Suprapubic skin (tissue), 4 donors: ENCODE measurements at regions not wholly inside any gene's neighbourhood (a gene's known extent, or its start where the extent isn't known, plus 50 kb on each side); places are given as distances from the start of the nearest gene placed in this dataset.

Experiments used
- DNase-seq, 2 donors: peaks; one replicate each; pipeline ENCODE4 v3.0.0-alpha.2; 2019; ENCODE audit warnings: low spot score in 2 of 2
- H3K27ac ChIP-seq: fragments of 200-600 bp; sonication (generic); one replicate; pipeline ENCODE4 v1.5.1; 2019
- H3K27me3 ChIP-seq: fragments of 200-600 bp; sonication (generic); one replicate; pipeline ENCODE4 v1.5.1; 2019
- H3K36me3 ChIP-seq: fragments of 200-600 bp; sonication (generic); one replicate; pipeline ENCODE4 v1.5.1; 2019
- H3K4me1 ChIP-seq: fragments of 200-600 bp; sonication (generic); one replicate; pipeline ENCODE4 v1.5.1; 2019
- H3K4me3 ChIP-seq: fragments of 200-600 bp; sonication (generic); one replicate; pipeline ENCODE4 v1.5.1; 2019; ENCODE audit warnings: mild to moderate bottlenecking
- H3K9me3 ChIP-seq: fragments of 200-600 bp; sonication (generic); one replicate; pipeline ENCODE4 v1.5.1; 2019
- EP300 ChIP-seq: sonication (generic); formaldehyde crosslinking; IDR thresholded peaks from one replicate; pipeline ENCODE4 v1.6.1; 2017; ENCODE audit warnings: antibody characterized with exemption
- POLR2A ChIP-seq, 2 donors: fragments of 450-650 bp; IDR thresholded peaks; one replicate each; pipeline ENCODE4 v1.6.1; 2017; ENCODE audit warnings: antibody characterized with exemption in 2 of 2, mild to moderate bottlenecking in 2 of 2, moderate library complexity in 2 of 2
- POLR2AphosphoS5 ChIP-seq, 3 donors: sonication (generic); formaldehyde crosslinking; IDR thresholded peaks; one replicate each; pipeline ENCODE4 v1.6.1; 2017; ENCODE audit warnings: antibody characterized with exemption in 3 of 3
- WGBS: methylation state at CpG from one replicate; pipeline ENCODE4 v1.1.5; 2018; 5-methylcytosine and 5-hydroxymethylcytosine counted together
- TF ChIP-seq, protein P1 (sequence below), 2 donors: fragments of 200-600 bp in 1 of 2; fragments of 450-650 bp in 1 of 2; sonication (generic) in 1 of 2; IDR thresholded peaks; one replicate each; pipeline ENCODE4 v1.5.1; 2016 to 2019; ENCODE audit warnings: antibody characterized with exemption in 2 of 2, mild to moderate bottlenecking in 1 of 2, moderate library complexity in 1 of 2

DNA sequence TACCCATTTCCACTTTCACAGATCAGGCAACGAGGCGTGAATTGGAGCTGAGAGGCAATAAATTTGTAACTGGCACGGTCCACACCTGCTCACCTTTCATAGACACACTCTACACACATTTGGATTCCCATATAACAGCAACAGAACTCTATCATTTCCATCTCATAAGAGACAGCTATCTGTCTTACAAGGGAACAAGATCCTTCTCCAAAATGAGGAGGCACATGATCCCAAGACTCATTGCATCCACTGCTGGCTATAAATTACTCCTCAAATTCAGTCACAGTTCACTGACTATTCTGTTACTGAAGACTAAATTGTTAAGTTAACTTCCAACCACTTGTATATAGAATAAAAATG is 342.8 kb downstream of the MATN1 start:
- peaks cover 20% of the 10 kb centered on the region for H3K4me1 ChIP-seq
- TF ChIP-seq POLR2A (IDR thresholded peaks at IDR 0.05) = no peak
- TF ChIP-seq POLR2AphosphoS5 (IDR thresholded peaks at IDR 0.05) = no peak
- no peak for TF ChIP-seq EP300
- TF ChIP-seq, protein P1, sequence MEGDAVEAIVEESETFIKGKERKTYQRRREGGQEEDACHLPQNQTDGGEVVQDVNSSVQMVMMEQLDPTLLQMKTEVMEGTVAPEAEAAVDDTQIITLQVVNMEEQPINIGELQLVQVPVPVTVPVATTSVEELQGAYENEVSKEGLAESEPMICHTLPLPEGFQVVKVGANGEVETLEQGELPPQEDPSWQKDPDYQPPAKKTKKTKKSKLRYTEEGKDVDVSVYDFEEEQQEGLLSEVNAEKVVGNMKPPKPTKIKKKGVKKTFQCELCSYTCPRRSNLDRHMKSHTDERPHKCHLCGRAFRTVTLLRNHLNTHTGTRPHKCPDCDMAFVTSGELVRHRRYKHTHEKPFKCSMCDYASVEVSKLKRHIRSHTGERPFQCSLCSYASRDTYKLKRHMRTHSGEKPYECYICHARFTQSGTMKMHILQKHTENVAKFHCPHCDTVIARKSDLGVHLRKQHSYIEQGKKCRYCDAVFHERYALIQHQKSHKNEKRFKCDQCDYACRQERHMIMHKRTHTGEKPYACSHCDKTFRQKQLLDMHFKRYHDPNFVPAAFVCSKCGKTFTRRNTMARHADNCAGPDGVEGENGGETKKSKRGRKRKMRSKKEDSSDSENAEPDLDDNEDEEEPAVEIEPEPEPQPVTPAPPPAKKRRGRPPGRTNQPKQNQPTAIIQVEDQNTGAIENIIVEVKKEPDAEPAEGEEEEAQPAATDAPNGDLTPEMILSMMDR (IDR thresholded peaks at IDR 0.05) = no peak
- peaks cover 11% of the 10 kb centered on the region for H3K27me3 ChIP-seq
- 0% methylated on average over 3 of the region's 3 CpGs for WGBS
- DNase-seq = no peak
- no peaks in the 10 kb centered on the region for H3K9me3 ChIP-seq
- H3K36me3 ChIP-seq = no peaks in the 10 kb centered on the region
- H3K4me3 ChIP-seq = no peak overlapping the region
- no peak overlapping the region for H3K27ac ChIP-seq

DNA sequence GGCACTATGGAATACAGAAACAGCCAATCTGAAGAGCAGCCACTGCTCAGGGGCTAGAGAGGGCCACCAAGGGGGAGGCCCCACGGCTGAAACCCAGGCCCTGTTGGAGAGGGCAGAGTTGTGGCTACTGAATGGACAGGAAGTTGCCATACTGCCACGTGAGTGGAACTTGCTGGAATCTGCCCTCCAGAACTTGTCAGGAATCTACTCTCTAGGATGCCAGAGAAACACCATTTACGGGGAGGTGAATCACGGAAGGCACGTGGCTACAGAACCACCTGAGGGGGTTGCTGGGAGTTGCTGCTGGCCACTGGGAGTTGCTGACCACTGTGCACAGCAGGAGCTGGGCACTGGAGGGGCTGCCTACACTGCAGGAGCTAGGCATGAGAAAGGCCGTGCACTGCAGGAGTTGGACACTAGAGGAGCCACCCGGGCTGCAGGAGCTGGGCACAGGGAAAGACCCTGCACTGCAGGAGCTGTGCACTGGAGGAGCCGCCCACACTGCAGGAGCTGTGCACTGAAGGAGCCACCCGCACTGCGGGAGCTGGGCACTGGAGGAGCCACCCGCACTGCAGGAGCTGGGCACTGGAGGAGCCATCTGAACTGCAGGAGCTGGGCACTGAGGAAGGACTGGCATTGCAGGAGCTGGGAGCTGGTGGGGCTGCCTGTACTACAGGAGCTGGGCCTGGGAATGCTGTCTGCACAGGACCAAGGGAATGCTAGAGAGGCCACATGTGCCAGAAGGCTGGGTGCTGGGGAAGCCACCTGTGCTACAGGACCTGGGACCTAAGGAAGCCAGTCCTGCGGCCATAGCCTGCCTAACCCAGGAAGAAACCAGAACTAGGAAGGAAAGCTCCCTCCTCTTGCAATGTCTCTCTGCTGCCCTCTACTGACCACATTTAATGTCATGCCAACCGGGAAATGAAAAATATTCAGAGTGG is 343.4 kb downstream of the MATN1 start:
- Histone ChIP-seq H3K27me3 (peaks cover 6% of the 10 kb centered on the region), H3K27ac (no peak overlapping the region), H3K9me3 (no peaks in the 10 kb centered on the region), H3K4me1 (peaks cover 20% of the 10 kb centered on the region), H3K36me3 (no peaks in the 10 kb centered on the region), H3K4me3 (no peak overlapping the region)
- no peak for TF ChIP-seq EP300
- TF ChIP-seq, protein P1 (IDR thresholded peaks at IDR 0.05) = peak; percentile 55 to 82
- DNase-seq = peak; percentile 63 to 70
- WGBS = 33% methylated on average over 8 of the region's 13 CpGs

DNA sequence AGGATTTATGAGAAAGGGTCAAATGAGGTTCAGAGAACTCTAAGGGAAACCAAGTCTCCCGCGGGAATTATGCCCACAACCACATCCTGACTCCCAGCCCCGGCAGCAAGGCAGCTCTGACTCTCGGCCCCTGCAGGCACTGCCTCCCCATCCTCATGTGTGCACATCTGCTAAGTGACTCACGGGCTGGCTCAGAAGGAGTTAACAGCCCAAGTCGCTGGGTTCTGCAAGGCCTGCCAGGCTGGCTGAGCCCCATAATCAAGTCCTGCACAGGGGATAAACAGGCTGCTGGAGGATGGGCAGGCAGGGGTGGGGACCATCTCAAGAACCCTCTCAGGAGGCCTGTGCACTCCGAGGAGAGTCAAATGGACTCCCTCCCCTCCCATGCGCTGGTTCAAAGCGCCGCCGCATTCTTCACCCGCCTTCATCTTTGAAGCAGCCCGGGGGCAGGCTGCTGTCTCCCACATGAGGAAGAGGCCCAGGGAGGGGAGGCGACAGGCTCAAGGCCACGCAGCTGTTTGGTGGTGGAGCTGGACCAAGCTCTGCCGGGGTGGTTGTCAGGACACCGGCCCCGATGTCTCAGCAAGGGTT is 344.3 kb downstream of the MATN1 start:
- Histone ChIP-seq H3K36me3 (no peaks in the 10 kb centered on the region), H3K27ac (no peak overlapping the region), H3K9me3 (no peaks in the 10 kb centered on the region), H3K27me3 (peaks cover 4% of the 10 kb centered on the region), H3K4me1 (peaks cover 20% of the 10 kb centered on the region), H3K4me3 (no peak overlapping the region)
- DNase-seq = peak; percentile 58 to 73
- 12% methylated on average over 16 of the region's 18 CpGs for WGBS
- TF ChIP-seq POLR2AphosphoS5 (IDR thresholded peaks at IDR 0.05) (no peak), POLR2A (IDR thresholded peaks at IDR 0.05) (no peak)
- TF ChIP-seq, protein P1 (IDR thresholded peaks at IDR 0.05) = no peak

DNA sequence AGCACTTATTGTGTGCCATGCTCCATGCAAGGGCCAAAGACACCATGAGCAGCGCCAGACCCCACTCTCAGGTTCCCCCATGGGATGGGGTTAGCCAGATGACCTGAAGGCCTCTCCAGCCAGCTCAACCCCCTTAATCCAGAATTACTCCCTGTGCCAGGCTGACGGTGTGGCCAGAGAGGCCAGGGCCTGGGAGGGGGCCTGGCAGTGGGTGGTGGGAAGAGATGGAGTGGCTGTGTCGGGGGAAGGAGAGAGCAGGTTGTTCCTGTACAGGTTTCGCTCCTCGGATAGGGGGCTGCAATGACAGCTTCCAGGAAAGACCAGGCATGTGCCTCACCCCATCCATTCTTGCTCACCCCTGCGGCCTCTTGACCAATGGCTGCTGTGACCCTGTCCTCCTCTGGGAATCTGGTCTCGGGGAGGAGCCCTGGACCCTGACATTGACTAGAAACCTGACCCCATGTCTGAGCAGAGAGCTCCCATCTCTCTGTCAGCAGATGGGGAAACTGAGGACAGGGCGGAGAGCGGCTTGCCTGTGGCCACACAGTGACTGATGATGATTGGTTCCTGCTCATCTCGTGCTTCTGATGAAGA is 345.3 kb downstream of the MATN1 start:
- WGBS = 75% methylated on average over 9 of the region's 10 CpGs
- H3K4me1 ChIP-seq = peaks cover 20% of the 10 kb centered on the region
- no peaks in the 10 kb centered on the region for H3K9me3 ChIP-seq
- peaks cover 4% of the 10 kb centered on the region for H3K27me3 ChIP-seq
- no peaks in the 10 kb centered on the region for H3K36me3 ChIP-seq
- no peak for TF ChIP-seq EP300
- TF ChIP-seq POLR2AphosphoS5 (IDR thresholded peaks at IDR 0.05) = no peak
- TF ChIP-seq POLR2A (IDR thresholded peaks at IDR 0.05) = no peak
- TF ChIP-seq, protein P1 (IDR thresholded peaks at IDR 0.05) = no peak
- no peak for DNase-seq
- H3K27ac ChIP-seq = no peak overlapping the region
- no peak overlapping the region for H3K4me3 ChIP-seq
